Astrocyte of the spinal cord (primary cell): ENCODE measurements at regions not wholly inside any gene's neighbourhood (a gene's known extent, or its start where the extent isn't known, plus 50 kb on each side); places are given as distances from the start of the nearest gene placed in this dataset.

Experiments used
- DNase-seq: peaks from one replicate; pipeline ENCODE4 v3.0.0; 2011; ENCODE audit warnings: low read depth, low spot score
- H3K4me3 ChIP-seq: 2 replicates; pipeline ENCODE4 v1.5.1; 2011; ENCODE audit warnings: low read depth, mild to moderate bottlenecking, low read length, moderate library complexity
- CTCF ChIP-seq: IDR thresholded peaks from 2 replicates; pipeline ENCODE4 v1.5.1; 2012; ENCODE audit warnings: low read depth, mild to moderate bottlenecking, low read length, inconsistent platforms
- in situ Hi-C: cut with HindIII; loops from 2 replicates; pipeline ENCODE4 v1.10.0; 2017; ENCODE audit warnings: low sequenced_read_pairs

GRCh38 chr4:85298037-85298436 is 176.9 kb upstream of the ARHGAP24 start:
- no peak for TF ChIP-seq CTCF
- no peak for DNase-seq
- in situ Hi-C loops = no loop called here
- H3K4me3 ChIP-seq = no peak overlapping the region

GRCh38 chr4:85302193-85302736 is 172.7 kb upstream of the ARHGAP24 start:
- no peak overlapping the region for H3K4me3 ChIP-seq
- in situ Hi-C loops = no loop called here
- TF ChIP-seq CTCF = no peak
- no peak for DNase-seq

GRCh38 chr4:85302756-85303155 is 172.2 kb upstream of the ARHGAP24 start:
- H3K4me3 ChIP-seq = no peak overlapping the region
- in situ Hi-C loops = no loop called here
- DNase-seq = no peak
- no peak for TF ChIP-seq CTCF

- in situ Hi-C loops = no loop called here
- H3K4me3 ChIP-seq = no peak overlapping the region
- no peak for TF ChIP-seq CTCF
- DNase-seq = no peak
These were observed 156.5 kb upstream of the ARHGAP24 start for GRCh38 chr4:85318415-85318814.

GRCh38 chr4:85358831-85359230 is 116.1 kb upstream of the ARHGAP24 start:
- in situ Hi-C loops = no loop called here
- no peak for TF ChIP-seq CTCF
- no peak overlapping the region for H3K4me3 ChIP-seq
- no peak for DNase-seq

- H3K4me3 ChIP-seq = no peak overlapping the region
- TF ChIP-seq CTCF = no peak
- DNase-seq = no peak
- in situ Hi-C loops = no loop called here
These were observed 112.4 kb upstream of the ARHGAP24 start for GRCh38 chr4:85362550-85362949.

- no peak for TF ChIP-seq CTCF
- in situ Hi-C loops = no loop called here
- DNase-seq = no peak
- no peak overlapping the region for H3K4me3 ChIP-seq
These were observed 107.1 kb upstream of the ARHGAP24 start for GRCh38 chr4:85367815-85368214.
